GM18907 (cell line): ENCODE measurements at regions not wholly inside any gene's neighbourhood (a gene's known extent, or its start where the extent isn't known, plus 50 kb on each side); places are given as distances from the start of the nearest gene placed in this dataset.

Experiments
- ATAC-seq: cut with Tn5 transposase; IDR thresholded peaks from one replicate; pipeline ENCODE4 v1.9.1; 2021; ENCODE audit warnings: mild to moderate bottlenecking, moderate library complexity; ENCODE audit not compliant: unreplicated experiment

- ATAC-seq, result no peak
Observed at GRCh38 chr10:54903745-54904144, 102.7 kb upstream of the PCDH15 start.

GRCh38 chr10:54900584-54900983, 99.6 kb upstream of the PCDH15 start:
- no peak for ATAC-seq

DNA sequence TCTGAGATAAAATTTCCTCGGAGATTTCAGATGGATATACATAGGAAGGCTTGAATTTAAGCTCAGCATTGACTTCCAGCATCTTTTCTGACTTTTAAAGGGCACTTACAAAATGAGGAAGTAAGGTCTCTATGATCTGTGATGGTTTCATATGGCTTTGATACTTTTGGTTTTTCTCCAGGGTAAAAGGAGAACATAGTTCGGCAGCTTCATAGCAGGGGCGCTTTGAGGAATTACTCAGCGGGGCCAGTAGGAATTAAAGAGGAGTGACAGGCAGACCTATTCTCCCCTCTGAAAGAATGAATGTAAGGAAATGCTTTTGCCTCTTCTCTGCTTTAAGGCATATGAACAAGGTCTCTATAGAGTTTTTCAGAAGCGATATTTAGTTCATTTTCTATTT, 80.0 kb upstream of the PCDH15 start:
- ATAC-seq, result no peak

GRCh38 chr10:54869022-54869421, 68.0 kb upstream of the PCDH15 start:
- ATAC-seq, result no peak

DNA sequence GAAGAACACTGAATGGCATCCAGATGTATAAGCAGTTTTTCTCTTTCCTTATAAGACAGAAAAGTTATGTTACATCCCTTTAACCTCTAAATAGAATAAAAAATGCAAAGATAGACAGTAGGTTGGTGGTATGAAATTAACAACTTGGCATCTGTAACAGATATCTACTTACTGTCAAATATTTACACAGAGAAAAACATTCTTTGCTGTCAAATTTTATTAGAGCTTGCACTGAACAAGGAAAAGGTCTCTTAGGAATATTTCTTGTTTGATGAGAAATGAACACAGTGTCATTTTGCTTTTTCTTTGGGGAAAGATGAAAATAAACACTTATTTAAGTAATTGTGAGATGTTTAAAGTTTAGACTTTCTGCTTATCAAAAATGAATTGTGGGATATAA, 65.6 kb upstream of the PCDH15 start:
- no peak for ATAC-seq

- ATAC-seq, result no peak
Observed at GRCh38 chr10:54854843-54855242, 53.8 kb upstream of the PCDH15 start.

- no peak for ATAC-seq
Observed at GRCh38 chr10:54854389-54854788, 53.4 kb upstream of the PCDH15 start.

- ATAC-seq, result no peak
Observed at GRCh38 chr10:54853883-54854282, 52.9 kb upstream of the PCDH15 start.
